Keratinocyte (primary cell): ENCODE measurements at regions not wholly inside any gene's neighbourhood (a gene's known extent, or its start where the extent isn't known, plus 50 kb on each side); places are given as distances from the start of the nearest gene placed in this dataset.

ENCODE experiments used
- DNase-seq: peaks from one replicate; pipeline ENCODE4 v3.0.0-alpha.2; 2011; ENCODE audit warnings: low read depth, missing footprints, low spot score
- FAIRE-seq: peaks from 2 replicates; lab custom pipeline; 2011; peaks lifted over from hg19 to GRCh38; lab: Jason Lieb, UNC
- H2AFZ ChIP-seq: 2 replicates; pipeline ENCODE4 v1.6.0; 2012; ENCODE audit warnings: low read length, control low read depth, inconsistent platforms; ENCODE audit not compliant: control insufficient read depth
- H3K27ac ChIP-seq: 2 replicates; pipeline ENCODE4 v1.5.1; 2011; ENCODE audit warnings: low read length; ENCODE audit not compliant: control insufficient read depth, insufficient read depth
- H3K27me3 ChIP-seq: 3 replicates; pipeline ENCODE4 v1.6.0; 2011; ENCODE audit warnings: low read length; ENCODE audit not compliant: control insufficient read depth, insufficient read depth; ENCODE audit errors: extremely low read depth
- H3K36me3 ChIP-seq, 2 experiments: 2 replicates in 1 of 2; 3 replicates in 1 of 2; pipeline ENCODE4 v1.5.1; 2011; ENCODE audit warnings: low read length in 2 of 2, mild to moderate bottlenecking in 1 of 2; ENCODE audit not compliant: control insufficient read depth in 2 of 2, insufficient read depth in 2 of 2; ENCODE audit errors: extremely low read depth in 1 of 2
- H3K4me1 ChIP-seq: 3 replicates; pipeline ENCODE4 v1.5.1; 2011; ENCODE audit warnings: low read length; ENCODE audit not compliant: control insufficient read depth, insufficient read depth; ENCODE audit errors: extremely low read depth
- H3K4me2 ChIP-seq: 3 replicates; pipeline ENCODE4 v1.6.0; 2011; ENCODE audit warnings: low read depth, low read length; ENCODE audit not compliant: control insufficient read depth, insufficient read depth; ENCODE audit errors: extremely low read depth
- H3K4me3 ChIP-seq, 3 experiments: fragments of 200-600 bp in 1 of 3; sonication (generic) in 1 of 3; 2 replicates in 2 of 3; 3 replicates in 1 of 3; pipeline ENCODE4 v1.5.1; 2011 to 2016; ENCODE audit warnings: low read length in 3 of 3, mild to moderate bottlenecking in 3 of 3, control low read depth in 2 of 3, inconsistent platforms in 1 of 3, low read depth in 1 of 3, mixed read lengths in 1 of 3, mixed run types in 1 of 3, moderate library complexity in 1 of 3; ENCODE audit not compliant: control insufficient read depth in 2 of 3, insufficient read depth in 2 of 3; ENCODE audit errors: extremely low read depth in 1 of 3
- H3K79me2 ChIP-seq: 2 replicates; pipeline ENCODE4 v1.6.0; 2012; ENCODE audit warnings: low read length; ENCODE audit not compliant: control insufficient read depth, insufficient read depth
- H3K9ac ChIP-seq: 3 replicates; pipeline ENCODE4 v1.6.0; 2011; ENCODE audit warnings: low read length; ENCODE audit not compliant: control insufficient read depth, insufficient read depth; ENCODE audit errors: extremely low read depth
- H3K9me1 ChIP-seq: 3 replicates; pipeline ENCODE4 v1.6.0; 2011; ENCODE audit warnings: low read length; ENCODE audit not compliant: control insufficient read depth, insufficient read depth; ENCODE audit errors: extremely low read depth
- H3K9me3 ChIP-seq: 2 replicates; pipeline ENCODE4 v1.5.1; 2012; ENCODE audit warnings: low read depth, low read length; ENCODE audit not compliant: control insufficient read depth
- H4K20me1 ChIP-seq: 3 replicates; pipeline ENCODE4 v1.6.0; 2011; ENCODE audit warnings: low read length; ENCODE audit not compliant: control insufficient read depth, insufficient read depth; ENCODE audit errors: extremely low read depth
- EZH2 ChIP-seq: IDR thresholded peaks from one replicate; pipeline ENCODE4 v1.6.1; 2012; ENCODE audit warnings: inconsistent platforms, mild to moderate bottlenecking, low read length, moderate library complexity
- dilution Hi-C: fragments of 300-500 bp; cut with MboI; formaldehyde crosslinking; loops from one replicate; pipeline ENCODE4 v1.7.0; 2020; ENCODE audit warnings: low sequenced_read_pairs; ENCODE audit not compliant: extremely low pct_ligation_motif_present
- TF ChIP-seq, protein P1 (sequence below), 3 experiments: IDR thresholded peaks in 1 of 3; conservative IDR thresholded peaks in 1 of 3; optimal IDR thresholded peaks in 1 of 3; 2 replicates in 2 of 3; 3 replicates in 1 of 3; pipeline versions ENCODE3 to v1.5.1; 2011; ENCODE audit warnings: low read length in 3 of 3, mild to moderate bottlenecking in 3 of 3, moderate library complexity in 2 of 3, control low read depth in 1 of 3, inconsistent platforms in 1 of 3; ENCODE audit not compliant: insufficient read depth in 2 of 3; ENCODE audit errors: extremely low read depth in 1 of 3

GRCh38 chr15:77722759-77723460 lies 90.2 kb upstream of the LINGO1 start:
- dilution Hi-C loops = no loop called here
- Histone ChIP-seq H3K4me2 (no peak overlapping the region), H3K27me3 (peaks cover 6% of the 10 kb centered on the region), H3K9me1 (no peaks in the 10 kb centered on the region), H4K20me1 (no peaks in the 10 kb centered on the region), H3K27ac (no peak overlapping the region), H3K9me3 (no peaks in the 10 kb centered on the region), H2AFZ (no peak overlapping the region), H3K4me1 (no peaks in the 10 kb centered on the region), H3K4me3 (no peak overlapping the region), H3K79me2 (no peaks in the 10 kb centered on the region), H3K36me3 (no peaks in the 10 kb centered on the region), H3K9ac (no peak overlapping the region)
- no peak for TF ChIP-seq EZH2
- TF ChIP-seq, protein P1, sequence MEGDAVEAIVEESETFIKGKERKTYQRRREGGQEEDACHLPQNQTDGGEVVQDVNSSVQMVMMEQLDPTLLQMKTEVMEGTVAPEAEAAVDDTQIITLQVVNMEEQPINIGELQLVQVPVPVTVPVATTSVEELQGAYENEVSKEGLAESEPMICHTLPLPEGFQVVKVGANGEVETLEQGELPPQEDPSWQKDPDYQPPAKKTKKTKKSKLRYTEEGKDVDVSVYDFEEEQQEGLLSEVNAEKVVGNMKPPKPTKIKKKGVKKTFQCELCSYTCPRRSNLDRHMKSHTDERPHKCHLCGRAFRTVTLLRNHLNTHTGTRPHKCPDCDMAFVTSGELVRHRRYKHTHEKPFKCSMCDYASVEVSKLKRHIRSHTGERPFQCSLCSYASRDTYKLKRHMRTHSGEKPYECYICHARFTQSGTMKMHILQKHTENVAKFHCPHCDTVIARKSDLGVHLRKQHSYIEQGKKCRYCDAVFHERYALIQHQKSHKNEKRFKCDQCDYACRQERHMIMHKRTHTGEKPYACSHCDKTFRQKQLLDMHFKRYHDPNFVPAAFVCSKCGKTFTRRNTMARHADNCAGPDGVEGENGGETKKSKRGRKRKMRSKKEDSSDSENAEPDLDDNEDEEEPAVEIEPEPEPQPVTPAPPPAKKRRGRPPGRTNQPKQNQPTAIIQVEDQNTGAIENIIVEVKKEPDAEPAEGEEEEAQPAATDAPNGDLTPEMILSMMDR (optimal IDR thresholded peaks at IDR 0.05 in 1 of 3, IDR thresholded peaks at IDR 0.05 in 1 of 3, conservative IDR thresholded peaks at IDR 0.05 in 1 of 3; ENCODE audit: extremely low read depth in 1 of 3, insufficient read depth in 2 of 3, low read length in 3 of 3) = no peak
- DNase-seq (no peak), FAIRE-seq (no peak)

- FAIRE-seq (no peak), DNase-seq (no peak)
- H3K27ac ChIP-seq = no peak overlapping the region
- dilution Hi-C loops = no loop called here
- no peaks in the 10 kb centered on the region for H3K79me2 ChIP-seq
- H3K4me3 ChIP-seq = no peak overlapping the region
- H3K9me3 ChIP-seq = no peaks in the 10 kb centered on the region
- TF ChIP-seq EZH2 = no peak
- TF ChIP-seq, protein P1 (optimal IDR thresholded peaks at IDR 0.05 in 1 of 3, IDR thresholded peaks at IDR 0.05 in 1 of 3, conservative IDR thresholded peaks at IDR 0.05 in 1 of 3; ENCODE audit: extremely low read depth in 1 of 3, insufficient read depth in 2 of 3, low read length in 3 of 3) = no peak
- H3K27me3 ChIP-seq = peaks cover 13% of the 10 kb centered on the region
- no peaks in the 10 kb centered on the region for H3K4me1 ChIP-seq
- H3K36me3 ChIP-seq = no peaks in the 10 kb centered on the region
- H4K20me1 ChIP-seq = no peaks in the 10 kb centered on the region
- H3K9me1 ChIP-seq = no peaks in the 10 kb centered on the region
- H3K9ac ChIP-seq = no peak overlapping the region
- H3K4me2 ChIP-seq = no peak overlapping the region
- H2AFZ ChIP-seq = no peak overlapping the region
These were observed 89.3 kb upstream of the LINGO1 start for GRCh38 chr15:77721963-77722362.
